K562 (cell line): ENCODE measurements at regions not wholly inside any gene's neighbourhood (a gene's known extent, or its start where the extent isn't known, plus 50 kb on each side); places are given as distances from the start of the nearest gene placed in this dataset.

ENCODE experiments used
- ATAC-seq: fragments of 200-7000 bp; cut with Tn5 transposase; 3 replicates; pipeline ENCODE4 v1.9.1; 2020; ENCODE audit warnings: moderate library complexity
- BruUV-seq: library from RNA; stranded (reverse); fragments of 400-500 nt; replicated peaks from 2 replicates; lab custom pipeline; 2021; lab: Mats Ljungman, UMichigan
- CTCF ChIA-PET: fragments of 300-600 bp; formaldehyde crosslinking; extraction: SDS; loops from one replicate; lab custom pipeline; 2021; ENCODE audit warnings: low intra/inter-chr PET ratio; lab: Yijun Ruan, JAX
- POLR2A ChIA-PET: fragments of 300-600, 350-650 bp; sonication (Branson Sonifier 250); formaldehyde crosslinking; extraction: SDS; loops from one replicate; lab custom pipeline; 2021; ENCODE audit warnings: antibody characterized with exemption, inconsistent platforms; lab: Yijun Ruan, JAX
- DNase-seq, 4 experiments: peaks; one replicate each; pipeline versions ENCODE4 v3.0.0 to v3.0.0-alpha.2; 2011 to 2018; ENCODE audit warnings: low spot score in 3 of 4, mixed read lengths in 3 of 4; ENCODE audit errors: extremely low read depth in 1 of 4
- FAIRE-seq: peaks from 2 replicates; lab custom pipeline; 2011; peaks lifted over from hg19 to GRCh38; lab: Jason Lieb, UNC
- H2AFZ ChIP-seq: 2 replicates; pipeline ENCODE4 v1.6.0; 2011; ENCODE audit warnings: low read depth, low read length, control low read depth, inconsistent platforms
- H3K27ac ChIP-seq: fragments of 200-600 bp; 3 replicates; pipeline ENCODE4 v1.8.0; 2011; ENCODE audit warnings: low read depth, mild to moderate bottlenecking, control low read depth, inconsistent platforms, low read length, moderate library complexity, mixed read lengths; ENCODE audit errors: extremely low read depth
- H3K27me3 ChIP-seq, 2 experiments: fragments of 300-600 bp in 1 of 2; 2 replicates in 1 of 2; 3 replicates in 1 of 2; pipeline versions ENCODE4 v1.6.0 to v1.8.0; 2011; ENCODE audit warnings: inconsistent platforms in 2 of 2, low read length in 2 of 2, mild to moderate bottlenecking in 1 of 2, mixed read lengths in 1 of 2, moderate library complexity in 1 of 2; ENCODE audit not compliant: control insufficient read depth in 2 of 2, insufficient read depth in 2 of 2
- H3K36me3 ChIP-seq: fragments of 300-600 bp; 3 replicates; pipeline ENCODE4 v1.8.0; 2011; ENCODE audit warnings: mild to moderate bottlenecking, low read length, inconsistent platforms; ENCODE audit not compliant: control insufficient read depth, insufficient read depth
- H3K4me1 ChIP-seq, 2 experiments: fragments of 200-600 bp in 1 of 2; replicated peaks in 1 of 2; 2 replicates in 1 of 2; 3 replicates in 1 of 2; pipeline versions ENCODE4 v1.5.1 to v1.8.0; 2011; ENCODE audit warnings: inconsistent platforms in 2 of 2, low read length in 2 of 2, mild to moderate bottlenecking in 1 of 2, mixed read lengths in 1 of 2, moderate library complexity in 1 of 2; ENCODE audit not compliant: control insufficient read depth in 2 of 2, insufficient read depth in 2 of 2
- H3K4me2 ChIP-seq: 2 replicates; pipeline ENCODE4 v1.6.1; 2011; ENCODE audit warnings: low read length, control low read depth, inconsistent platforms, mixed read lengths; ENCODE audit not compliant: insufficient read depth
- H3K4me3 ChIP-seq: fragments of 200-600 bp; sonication (generic), shearing (Covaris generic); 2 replicates; pipeline ENCODE4 v1.5.1; 2016; ENCODE audit warnings: control low read depth, inconsistent platforms
- H3K79me2 ChIP-seq: fragments of 200-600 bp; 3 replicates; pipeline ENCODE4 v1.8.0; 2011; ENCODE audit warnings: low read length, inconsistent platforms; ENCODE audit not compliant: control insufficient read depth, insufficient read depth
- H3K9ac ChIP-seq, 2 experiments: 2 replicates each; pipeline versions ENCODE4 v1.6.0 to v1.6.1; 2011; ENCODE audit warnings: low read depth in 2 of 2, low read length in 2 of 2, control low read depth in 1 of 2, inconsistent platforms in 1 of 2, mild to moderate bottlenecking in 1 of 2, mixed read lengths in 1 of 2; ENCODE audit not compliant: insufficient read depth in 1 of 2
- H3K9me1 ChIP-seq: one replicate; pipeline ENCODE4 v1.6.0; 2011; ENCODE audit warnings: inconsistent platforms, mild to moderate bottlenecking, low read length, moderate library complexity; ENCODE audit not compliant: control insufficient read depth, insufficient read depth
- H3K9me3 ChIP-seq: replicated peaks from 2 replicates; pipeline ENCODE4 v1.5.1; 2011; ENCODE audit warnings: low read depth, low read length, inconsistent platforms; ENCODE audit not compliant: control insufficient read depth, insufficient read depth
- H4K20me1 ChIP-seq: replicated peaks from 2 replicates; pipeline ENCODE4 v1.6.1; 2011; ENCODE audit warnings: low read length, inconsistent platforms, mixed read lengths; ENCODE audit not compliant: control insufficient read depth, insufficient read depth
- BMI1 ChIP-seq: fragments of 150-350 bp; IDR thresholded peaks from 2 replicates; pipeline ENCODE4 v1.6.1; 2014; ENCODE audit warnings: low read length
- CC2D1A ChIP-seq: fragments of 450-650 bp; IDR thresholded peaks from 2 replicates; pipeline ENCODE4 v1.6.1; 2017; ENCODE audit warnings: mild to moderate bottlenecking
- GABPA ChIP-seq: fragments of 200-800 bp; sonication (Bioruptor generic); conservative IDR thresholded peaks from 2 replicates; pipeline ENCODE4 v1.6.1; 2016; ENCODE audit warnings: low read depth, missing genetic modification characterization, missing compliant biosample characterization
- HEY1 ChIP-seq: fragments of 250-450 bp; sonication (Bioruptor Pico); IDR thresholded peaks from 2 replicates; pipeline ENCODE4 v1.5.0; 2020; ENCODE audit warnings: mild to moderate bottlenecking, moderate library complexity, borderline replicate concordance
- KDM4B ChIP-seq, 2 experiments: fragments of 450-650 bp in 1 of 2; sonication (generic) in 1 of 2; IDR thresholded peaks; 2 replicates each; pipeline ENCODE4 v1.6.1; 2016 to 2017; ENCODE audit warnings: borderline replicate concordance in 2 of 2, antibody characterized with exemption in 1 of 2, low read depth in 1 of 2, mild to moderate bottlenecking in 1 of 2
- POLR3A ChIP-seq: IDR thresholded peaks from 2 replicates; pipeline ENCODE4 v1.6.1; 2011; ENCODE audit warnings: borderline replicate concordance, mild to moderate bottlenecking, moderate library complexity; ENCODE audit not compliant: insufficient read length, insufficient read depth; ENCODE audit errors: extremely low read depth
- RFX7 ChIP-seq: fragments of 250-450 bp; sonication (Bioruptor Pico); IDR thresholded peaks from 2 replicates; pipeline ENCODE4 v1.5.1; 2021; ENCODE audit warnings: mild to moderate bottlenecking
- ZNF184 ChIP-seq: sonication (generic); formaldehyde crosslinking; IDR thresholded peaks from 2 replicates; pipeline ENCODE4 v1.5.0; 2020; ENCODE audit warnings: missing genetic modification reagents
- WGBS: fragments of 100-300 bp; shearing (Covaris generic); methylation state at CpG from one replicate; pipeline ENCODE4 v1.1.6; 2016; ENCODE audit warnings: low coverage, mixed read lengths; ENCODE audit not compliant: insufficient coverage; ENCODE audit errors: missing lambda C conversion rate; 5-methylcytosine and 5-hydroxymethylcytosine counted together
- in situ Hi-C: fragments of 300-500 bp; cut with MboI; formaldehyde crosslinking; loops from 4 replicates; pipeline ENCODE4 v1.15.0; 2018; ENCODE audit warnings: inconsistent platforms, mixed read lengths
- intact Hi-C: fragments of 100-400 bp; cut with micrococcal nuclease; formaldehyde crosslinking; loops from 2 replicates; pipeline ENCODE4 v1.14.2; 2022

DNA sequence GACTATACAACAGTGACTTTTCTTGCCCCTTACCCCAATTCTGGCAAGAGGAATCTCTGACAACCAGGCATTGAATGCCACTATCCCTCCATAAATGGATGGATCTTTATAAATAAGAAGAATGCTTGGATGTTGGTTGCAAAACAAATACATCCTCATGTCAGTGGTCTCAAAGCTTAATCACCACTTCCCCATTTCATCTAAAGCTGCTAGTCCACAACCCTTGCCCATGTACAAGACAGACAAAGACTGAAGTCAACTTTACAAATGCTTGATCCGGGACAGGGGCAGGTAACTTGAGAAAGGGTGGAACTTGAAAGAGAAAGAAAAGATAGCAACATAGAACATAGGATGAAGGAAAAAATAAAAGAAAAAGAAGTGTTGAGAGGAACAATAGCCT lies 540.5 kb upstream of the NOX3 start:
- Histone ChIP-seq H3K4me3 (no peak overlapping the region), H3K9ac (no peak overlapping the region), H3K27ac (no peak overlapping the region), H2AFZ (no peak overlapping the region), H3K27me3 (no peaks in the 10 kb centered on the region), H3K79me2 (no peaks in the 10 kb centered on the region), H3K9me3 (no peaks in the 10 kb centered on the region), H3K4me1 (no peaks in the 10 kb centered on the region), H3K4me2 (no peak overlapping the region), H4K20me1 (no peaks in the 10 kb centered on the region), H3K9me1 (no peaks in the 10 kb centered on the region)
- ATAC-seq, result no peak
- intact Hi-C loops, result no loop called here
- in situ Hi-C loops, result no loop called here
- no peak for DNase-seq
- WGBS, result 0% methylated on average over 1 of the region's 1 CpG
- FAIRE-seq, result no peak
- no TSS peak for BruUV-seq
- POLR2A ChIA-PET, result no interaction called here
- no peak for TF ChIP-seq BMI1
- TF ChIP-seq ZNF184 (CRISPR knock-in tag), result no peak
- TF ChIP-seq POLR3A, result no peak
- TF ChIP-seq CC2D1A, result no peak
- TF ChIP-seq, all 486 proteins: peak for 0
- no peaks in the 10 kb centered on the region for H3K36me3 ChIP-seq
- CTCF ChIA-PET, result no interaction called here

DNA sequence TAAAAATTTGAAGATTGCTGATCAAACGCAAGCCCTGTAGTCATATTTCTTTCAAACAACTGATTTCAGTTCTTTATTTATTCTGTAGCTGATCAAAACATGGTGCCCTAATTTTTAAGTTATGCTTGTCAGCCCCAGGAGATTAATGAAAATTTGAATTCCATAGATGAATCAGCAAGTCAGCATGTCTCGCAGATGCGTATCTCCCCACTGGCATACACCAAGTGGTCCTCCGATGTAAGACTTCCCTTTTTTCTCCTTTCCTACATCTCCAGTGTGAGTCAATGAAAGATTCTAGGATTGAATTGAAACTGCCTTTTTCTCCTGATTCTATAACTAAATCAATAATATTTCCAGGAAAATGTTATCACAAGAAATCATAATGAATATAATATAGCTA lies 539.6 kb upstream of the NOX3 start:
- no peak for DNase-seq
- no peaks in the 10 kb centered on the region for H3K79me2 ChIP-seq
- H2AFZ ChIP-seq, result no peak overlapping the region
- ChIA-PET POLR2A (no interaction called here), CTCF (no interaction called here)
- intact Hi-C loops, result no loop called here
- FAIRE-seq, result no peak
- H3K9ac ChIP-seq, result no peak overlapping the region
- H3K4me1 ChIP-seq, result no peaks in the 10 kb centered on the region
- no peaks in the 10 kb centered on the region for H3K36me3 ChIP-seq
- H3K9me1 ChIP-seq, result no peaks in the 10 kb centered on the region
- no peaks in the 10 kb centered on the region for H3K9me3 ChIP-seq
- H3K4me3 ChIP-seq, result no peak overlapping the region
- BruUV-seq, result no TSS peak
- H3K27ac ChIP-seq, result no peak overlapping the region
- no peaks in the 10 kb centered on the region for H3K27me3 ChIP-seq
- in situ Hi-C loops, result no loop called here
- TF ChIP-seq GABPA (no peak), HEY1 (CRISPR knock-in tag) (no peak), RFX7 (CRISPR knock-in tag) (no peak), KDM4B (IDR thresholded peaks at IDR 0.05; ENCODE audit: borderline replicate concordance in 2 of 2, low read depth in 1 of 2) (no peak)
- no peaks in the 10 kb centered on the region for H4K20me1 ChIP-seq
- no peak overlapping the region for H3K4me2 ChIP-seq
- ATAC-seq, result no peak
- WGBS, result 5% methylated on average over 4 of the region's 4 CpGs
